G401 (cell line): ENCODE measurements at regions not wholly inside any gene's neighbourhood (a gene's known extent, or its start where the extent isn't known, plus 50 kb on each side); places are given as distances from the start of the nearest gene placed in this dataset.

Source experiments
- DNase-seq: peaks from one replicate; pipeline ENCODE4 v3.0.0-alpha.2; 2015; ENCODE audit warnings: low spot score
- in situ Hi-C: cut with HindIII; loops from 2 replicates; pipeline ENCODE4 v1.10.0; 2016; ENCODE audit warnings: low sequenced_read_pairs, mixed read lengths

- DNase-seq: no peak
- in situ Hi-C loops: no loop called here
These were observed 82.4 kb upstream of the STARD13 start for GRCh38 chr13:33367926-33368325.

- in situ Hi-C loops: no loop called here
- DNase-seq: no peak
These were observed 83.5 kb upstream of the STARD13 start for GRCh38 chr13:33369073-33369472.

- no peak for DNase-seq
- in situ Hi-C loops: no loop called here
These were observed 86.8 kb upstream of the STARD13 start for GRCh38 chr13:33372251-33372919.

GRCh38 chr13:33373624-33374023 lies 88.1 kb upstream of the STARD13 start:
- in situ Hi-C loops: no loop called here

GRCh38 chr13:33375421-33375820 lies 89.9 kb upstream of the STARD13 start:
- in situ Hi-C loops: no loop called here
- DNase-seq: no peak

More at GRCh38 chr13:33373624-33374023, 88.1 kb upstream of the STARD13 start:
- no peak for DNase-seq

- in situ Hi-C loops: no loop called here
- DNase-seq: no peak
These were observed 90.7 kb upstream of the STARD13 start for GRCh38 chr13:33376212-33376611.

- in situ Hi-C loops: no loop called here
- DNase-seq: no peak
These were observed 91.9 kb upstream of the STARD13 start for GRCh38 chr13:33377411-33377810.

- DNase-seq: no peak
- in situ Hi-C loops: no loop called here
These were observed 92.3 kb upstream of the STARD13 start for GRCh38 chr13:33377825-33378224.

- no peak for DNase-seq
- in situ Hi-C loops: no loop called here
These were observed 94.1 kb upstream of the STARD13 start for GRCh38 chr13:33379608-33380007.

- in situ Hi-C loops: no loop called here
These were observed 95.0 kb upstream of the STARD13 start for GRCh38 chr13:33380487-33381079.

GRCh38 chr13:33381180-33381579 lies 95.6 kb upstream of the STARD13 start:
- no peak for DNase-seq
- in situ Hi-C loops: no loop called here

More at GRCh38 chr13:33380487-33381079, 95.0 kb upstream of the STARD13 start:
- no peak for DNase-seq

GRCh38 chr13:33381906-33382305 lies 96.4 kb upstream of the STARD13 start:
- in situ Hi-C loops: no loop called here
- DNase-seq: no peak

GRCh38 chr13:33383724-33384577 lies 98.4 kb upstream of the STARD13 start:
- in situ Hi-C loops: no loop called here
- DNase-seq: no peak

GRCh38 chr13:33388286-33388998 lies 102.9 kb upstream of the STARD13 start:
- in situ Hi-C loops: no loop called here
- DNase-seq: no peak

GRCh38 chr13:33392794-33393405 lies 107.3 kb upstream of the STARD13 start:
- in situ Hi-C loops: no loop called here

GRCh38 chr13:33394294-33394932 lies 108.9 kb upstream of the STARD13 start:
- DNase-seq: no peak
- in situ Hi-C loops: no loop called here

More at GRCh38 chr13:33392794-33393405, 107.3 kb upstream of the STARD13 start:
- no peak for DNase-seq

- in situ Hi-C loops: no loop called here
- DNase-seq: peak; percentile 2
These were observed 115.7 kb upstream of the STARD13 start for GRCh38 chr13:33401238-33401637.

- in situ Hi-C loops: no loop called here
- no peak for DNase-seq
These were observed 117.4 kb upstream of the STARD13 start for GRCh38 chr13:33402975-33403374.
